Right ventricle myocardium inferior (tissue), 1 donor: ENCODE measurements at regions not wholly inside any gene's neighbourhood (a gene's known extent, or its start where the extent isn't known, plus 50 kb on each side); places are given as distances from the start of the nearest gene placed in this dataset.

Source experiments
- ATAC-seq: fragments of 200-7000 bp; cut with Tn5 transposase; one replicate; pipeline ENCODE4 v1.9.1; 2020; ENCODE audit warnings: mild to moderate bottlenecking, moderate library complexity
- DNase-seq: peaks from one replicate; pipeline ENCODE4 v3.0.0; 2021; ENCODE audit errors: missing footprints
- intact Hi-C: fragments of 100-400 bp; cut with DNase I; formaldehyde crosslinking; loops from one replicate; pipeline ENCODE4 v1.11.0; 2022
- donor health status: DM: no; HTN: yes; CAD: no; lungs with severe emphysema.

DNA sequence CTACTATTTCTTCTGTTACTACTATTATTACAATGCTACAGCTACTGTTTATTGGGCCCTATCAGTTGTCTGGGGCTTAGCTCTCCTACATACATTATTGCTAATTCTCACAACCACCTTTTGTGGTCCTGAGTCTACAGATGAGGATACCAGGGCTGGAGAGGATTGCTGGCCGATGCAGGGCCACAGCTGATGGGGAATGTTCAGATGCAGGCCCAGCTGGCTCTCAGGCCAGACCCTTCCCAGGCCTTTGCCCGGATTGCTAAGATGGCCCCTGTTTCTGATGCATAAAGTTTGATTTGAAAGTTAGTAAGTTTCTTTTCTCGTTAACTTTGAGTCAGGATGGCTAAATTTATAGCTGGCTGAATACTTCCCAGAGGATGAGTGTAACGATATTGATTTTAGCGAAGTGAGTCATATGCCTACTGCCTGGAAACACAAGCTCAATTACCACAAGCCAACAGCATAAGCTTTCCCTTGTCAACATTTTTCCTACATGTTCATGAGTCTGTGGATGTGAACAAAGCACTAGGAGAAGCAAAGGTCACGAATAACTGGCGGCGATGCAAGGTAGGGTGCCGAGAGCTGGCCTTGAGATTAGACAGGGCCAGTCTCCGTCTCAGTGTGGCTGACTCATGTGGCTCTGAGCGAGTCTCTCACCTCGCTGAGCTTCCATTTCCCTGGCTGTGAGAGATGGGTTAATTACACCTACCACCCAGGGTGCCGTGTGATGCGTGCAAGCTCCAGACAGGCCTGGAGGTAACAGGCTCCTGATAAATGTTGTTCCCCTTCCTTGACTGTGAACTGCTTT lies 111.0 kb downstream of the BEGAIN start:
- no peak for DNase-seq
- intact Hi-C loops: no loop called here
- ATAC-seq: no peak

DNA sequence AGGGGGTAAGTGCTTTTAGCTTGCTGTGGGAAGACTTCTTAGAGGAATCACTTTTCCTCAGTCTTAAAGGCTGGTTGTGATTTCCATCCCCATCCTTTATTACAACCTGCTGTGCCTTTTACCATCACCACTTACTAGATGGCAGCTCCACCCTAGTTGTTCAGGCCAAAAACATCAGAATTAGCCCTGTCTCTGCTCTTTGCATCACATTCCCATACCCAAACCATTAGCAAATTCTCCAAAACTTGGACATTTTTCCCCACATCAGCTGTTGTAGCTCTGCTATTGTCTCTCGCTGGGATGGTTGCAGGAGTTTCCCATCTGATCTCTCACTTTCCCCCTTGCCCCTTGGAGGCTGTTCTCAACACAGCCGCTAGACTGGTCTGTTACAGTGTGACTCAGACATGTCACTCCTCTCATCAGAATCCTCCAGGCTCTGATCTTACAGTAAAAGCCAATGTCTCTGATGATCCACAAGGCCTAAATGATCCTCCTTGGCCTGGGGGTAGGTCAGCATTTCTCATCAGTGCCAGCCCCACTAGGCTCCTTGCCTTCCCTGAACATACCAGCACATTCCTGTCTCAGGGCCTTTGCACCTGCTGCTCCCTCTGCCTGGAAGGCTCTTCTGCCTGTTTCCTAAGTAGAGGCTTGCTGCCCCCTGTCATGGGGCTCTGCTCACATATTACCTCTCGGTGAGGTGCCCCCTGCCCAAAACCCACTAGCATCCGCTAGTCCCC lies 102.5 kb downstream of the BEGAIN start:
- no peak for ATAC-seq
- no peak for DNase-seq
- intact Hi-C loops: no loop called here

DNA sequence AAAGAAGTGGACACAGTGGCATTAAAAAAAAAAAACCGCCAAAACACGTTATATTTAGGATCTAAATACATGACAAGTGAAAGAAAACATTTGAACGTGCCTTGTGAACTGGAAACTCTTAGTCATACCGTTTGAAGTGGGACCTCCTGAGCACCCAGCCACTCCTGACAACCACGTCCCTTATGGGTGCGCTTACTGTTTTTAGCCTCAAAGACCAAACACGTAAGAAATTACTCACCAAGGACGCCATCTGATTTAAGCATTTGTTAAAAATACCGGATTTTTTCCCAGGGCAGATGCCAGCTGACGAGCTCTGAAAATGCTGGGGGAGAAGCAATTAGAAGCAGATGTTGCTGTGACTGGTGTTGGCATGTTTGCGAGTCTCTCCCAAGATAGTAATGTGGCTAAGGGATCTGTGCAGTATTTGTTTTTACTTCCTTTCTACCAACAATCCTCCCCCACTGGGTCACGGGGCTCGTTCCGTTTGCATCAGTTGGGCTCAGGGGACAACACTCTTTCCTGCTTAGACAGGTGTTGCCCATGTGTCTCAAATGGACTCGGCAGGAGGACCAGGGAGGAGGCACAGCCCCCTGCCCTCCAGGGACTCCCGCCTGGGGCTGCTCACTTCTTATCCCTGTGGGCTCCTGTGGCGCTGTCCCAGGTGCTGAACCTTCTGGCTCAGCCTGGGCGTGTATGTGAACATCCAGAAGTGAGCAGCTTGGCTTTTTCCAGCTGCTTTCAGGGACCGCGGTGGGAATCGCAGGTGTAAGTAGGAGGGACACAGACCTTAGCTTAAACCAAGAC lies 101.0 kb downstream of the BEGAIN start:
- intact Hi-C loops: no loop called here
- ATAC-seq: peak; percentile 48
- DNase-seq: no peak
